ENCODE measurements at regions not wholly inside any gene's neighbourhood (a gene's known extent, or its start where the extent isn't known, plus 50 kb on each side); places are given as distances from the start of the nearest gene placed in this dataset.

DNA sequence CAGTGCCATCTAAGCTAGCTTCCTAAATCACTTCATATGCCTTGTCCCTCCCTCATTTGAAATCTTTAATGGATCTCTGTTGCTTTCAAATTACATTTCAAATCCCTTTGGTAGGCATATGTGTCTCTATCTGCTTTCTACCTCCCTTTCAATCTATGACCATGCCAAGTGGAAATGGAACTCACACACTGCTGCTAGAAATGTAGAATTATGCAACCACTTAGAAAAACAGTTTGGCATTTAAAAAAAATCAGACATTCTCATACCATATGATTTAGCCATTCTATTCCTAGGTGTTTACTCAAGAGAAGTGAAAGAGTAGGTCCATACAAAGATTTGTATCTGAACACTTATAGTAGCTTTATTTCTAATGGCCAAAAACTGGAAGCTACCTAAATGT is 413.5 kb upstream of the INTU start:
- Histone ChIP-seq H3K4me2 (ENCODE audit: low read length) (no peak overlapping the region), H3K36me3 (replicated peaks; ENCODE audit: low read depth, low read length) (no peaks in the 10 kb centered on the region), H3K27me3 (ENCODE audit: low read depth, low read length) (no peaks in the 10 kb centered on the region), H3K4me1 (ENCODE audit: low read length) (no peaks in the 10 kb centered on the region), H4K20me1 (ENCODE audit: insufficient read depth, low read length) (no peaks in the 10 kb centered on the region), H3K27ac (ENCODE audit: low read length) (no peak overlapping the region), H3K79me2 (ENCODE audit: low read length) (no peaks in the 10 kb centered on the region), H2AFZ (ENCODE audit: low read depth, low read length) (no peak overlapping the region), H3K9ac (ENCODE audit: low read length) (no peak overlapping the region), H3K4me3 (ENCODE audit: low read length) (no peak overlapping the region), H3K9me3 (ENCODE audit: insufficient read depth, low read length) (no peaks in the 10 kb centered on the region)
- TF ChIP-seq EZH2phosphoT487 (IDR thresholded peaks at IDR 0.05; ENCODE audit: low read depth) = no peak
- TF ChIP-seq, protein P1, sequence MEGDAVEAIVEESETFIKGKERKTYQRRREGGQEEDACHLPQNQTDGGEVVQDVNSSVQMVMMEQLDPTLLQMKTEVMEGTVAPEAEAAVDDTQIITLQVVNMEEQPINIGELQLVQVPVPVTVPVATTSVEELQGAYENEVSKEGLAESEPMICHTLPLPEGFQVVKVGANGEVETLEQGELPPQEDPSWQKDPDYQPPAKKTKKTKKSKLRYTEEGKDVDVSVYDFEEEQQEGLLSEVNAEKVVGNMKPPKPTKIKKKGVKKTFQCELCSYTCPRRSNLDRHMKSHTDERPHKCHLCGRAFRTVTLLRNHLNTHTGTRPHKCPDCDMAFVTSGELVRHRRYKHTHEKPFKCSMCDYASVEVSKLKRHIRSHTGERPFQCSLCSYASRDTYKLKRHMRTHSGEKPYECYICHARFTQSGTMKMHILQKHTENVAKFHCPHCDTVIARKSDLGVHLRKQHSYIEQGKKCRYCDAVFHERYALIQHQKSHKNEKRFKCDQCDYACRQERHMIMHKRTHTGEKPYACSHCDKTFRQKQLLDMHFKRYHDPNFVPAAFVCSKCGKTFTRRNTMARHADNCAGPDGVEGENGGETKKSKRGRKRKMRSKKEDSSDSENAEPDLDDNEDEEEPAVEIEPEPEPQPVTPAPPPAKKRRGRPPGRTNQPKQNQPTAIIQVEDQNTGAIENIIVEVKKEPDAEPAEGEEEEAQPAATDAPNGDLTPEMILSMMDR (IDR thresholded peaks at IDR 0.05; ENCODE audit: low read depth, low read length) = no peak

DNA sequence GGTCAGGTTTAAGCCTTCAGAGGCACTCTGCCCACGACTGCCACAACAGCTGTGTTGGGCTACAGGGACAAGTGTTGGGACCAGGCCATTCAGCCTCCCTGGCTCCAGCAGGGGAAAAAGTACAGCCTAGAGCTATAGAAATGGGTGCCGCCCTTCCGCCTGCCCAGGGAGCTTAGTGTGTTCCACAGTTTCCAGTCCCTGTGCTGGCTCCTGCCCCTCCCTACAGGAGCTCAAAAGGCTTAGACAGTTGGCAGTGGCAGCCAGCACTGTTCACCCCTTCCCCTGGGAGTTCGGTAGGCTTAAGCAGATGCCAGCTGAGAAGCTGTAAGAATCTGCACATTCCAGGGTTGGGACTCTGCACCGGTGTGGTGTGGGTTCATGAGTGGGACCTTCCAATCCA is 408.2 kb upstream of the INTU start:
- no peak overlapping the region for H2AFZ ChIP-seq (ENCODE audit: low read depth, low read length)
- no peak overlapping the region for H3K4me2 ChIP-seq (ENCODE audit: low read length)
- no peak overlapping the region for H3K27ac ChIP-seq (ENCODE audit: low read length)
- TF ChIP-seq, protein P1 (IDR thresholded peaks at IDR 0.05; ENCODE audit: low read depth, low read length) = no peak
- no peak for TF ChIP-seq EZH2phosphoT487 (IDR thresholded peaks at IDR 0.05; ENCODE audit: low read depth)
- no peaks in the 10 kb centered on the region for H3K27me3 ChIP-seq (ENCODE audit: low read depth, low read length)
- no peaks in the 10 kb centered on the region for H3K4me1 ChIP-seq (ENCODE audit: low read length)
- H4K20me1 ChIP-seq (ENCODE audit: insufficient read depth, low read length) = no peaks in the 10 kb centered on the region
- no peaks in the 10 kb centered on the region for H3K79me2 ChIP-seq (ENCODE audit: low read length)
- H3K36me3 ChIP-seq (replicated peaks; ENCODE audit: low read depth, low read length) = no peaks in the 10 kb centered on the region
- H3K9ac ChIP-seq (ENCODE audit: low read length) = no peak overlapping the region
- H3K9me3 ChIP-seq (ENCODE audit: insufficient read depth, low read length) = no peaks in the 10 kb centered on the region
- no peak overlapping the region for H3K4me3 ChIP-seq (ENCODE audit: low read length)

DNA sequence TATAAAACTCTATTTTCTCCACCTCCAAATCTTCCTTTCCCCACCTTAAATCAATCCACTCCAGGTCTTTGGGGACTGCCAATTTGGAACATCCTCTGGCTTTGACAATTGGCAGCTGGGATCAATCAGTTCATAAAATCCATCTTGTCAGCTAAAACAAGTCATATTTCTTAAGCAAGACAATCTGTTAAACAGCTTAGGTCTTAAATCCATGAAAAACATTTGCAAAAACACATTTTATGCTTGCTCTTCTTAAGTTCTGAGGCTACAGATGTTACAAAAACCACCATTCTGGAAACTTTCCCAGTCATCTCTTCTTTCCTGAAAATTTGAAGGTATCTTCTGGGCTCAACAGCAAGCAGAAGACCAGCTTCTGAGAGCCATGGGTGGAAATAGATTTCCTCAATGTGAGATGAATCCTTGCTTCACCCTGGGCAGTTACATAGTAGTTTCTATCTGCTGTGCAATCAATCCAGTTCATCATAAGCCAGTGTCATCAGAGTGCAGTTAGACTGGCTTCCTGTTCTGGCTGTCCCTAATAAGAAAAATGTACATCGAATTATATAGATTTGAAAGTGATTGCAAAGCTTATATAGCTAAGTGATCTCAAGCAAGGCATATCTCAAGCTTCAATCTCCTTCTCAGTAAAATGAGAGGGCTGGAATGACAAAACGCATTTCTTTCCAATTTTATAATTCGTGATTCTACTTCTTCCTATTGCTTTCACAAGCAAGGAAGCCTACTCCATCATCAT is 402.7 kb upstream of the INTU start:
- no peak overlapping the region for H3K9ac ChIP-seq (ENCODE audit: low read length)
- no peak overlapping the region for H3K4me3 ChIP-seq (ENCODE audit: low read length)
- H3K27me3 ChIP-seq (ENCODE audit: low read depth, low read length) = no peaks in the 10 kb centered on the region
- H4K20me1 ChIP-seq (ENCODE audit: insufficient read depth, low read length) = no peaks in the 10 kb centered on the region
- no peaks in the 10 kb centered on the region for H3K9me3 ChIP-seq (ENCODE audit: insufficient read depth, low read length)
- H3K79me2 ChIP-seq (ENCODE audit: low read length) = no peaks in the 10 kb centered on the region
- H3K27ac ChIP-seq (ENCODE audit: low read length) = no peak overlapping the region
- H3K4me1 ChIP-seq (ENCODE audit: low read length) = no peaks in the 10 kb centered on the region
- no peak overlapping the region for H3K4me2 ChIP-seq (ENCODE audit: low read length)
- H3K36me3 ChIP-seq (replicated peaks; ENCODE audit: low read depth, low read length) = no peaks in the 10 kb centered on the region
- H2AFZ ChIP-seq (ENCODE audit: low read depth, low read length) = no peak overlapping the region
- TF ChIP-seq, protein P1 (IDR thresholded peaks at IDR 0.05; ENCODE audit: low read depth, low read length) = no peak
- TF ChIP-seq EZH2phosphoT487 (IDR thresholded peaks at IDR 0.05; ENCODE audit: low read depth) = no peak

DNA sequence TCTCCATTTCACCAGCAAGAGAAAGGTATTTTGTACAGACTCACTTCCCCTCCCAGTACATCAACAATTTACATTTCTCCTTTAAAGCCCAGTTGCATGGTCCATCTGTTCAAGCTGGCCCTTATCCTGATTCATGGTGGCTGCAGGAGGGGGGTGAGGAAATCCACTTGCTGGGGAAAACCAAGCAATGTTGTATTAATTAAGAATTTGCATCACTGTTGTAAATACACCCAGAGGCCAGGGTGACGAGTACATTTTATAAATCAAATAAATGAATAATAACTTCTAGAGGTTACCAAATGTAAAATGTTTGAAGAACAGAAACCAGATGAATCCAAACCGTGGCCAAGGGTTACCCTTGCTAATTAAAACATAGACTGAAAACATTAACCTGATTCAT is 395.9 kb upstream of the INTU start:
- no peaks in the 10 kb centered on the region for H4K20me1 ChIP-seq (ENCODE audit: insufficient read depth, low read length)
- H3K27ac ChIP-seq (ENCODE audit: low read length) = no peak overlapping the region
- no peaks in the 10 kb centered on the region for H3K27me3 ChIP-seq (ENCODE audit: low read depth, low read length)
- no peaks in the 10 kb centered on the region for H3K9me3 ChIP-seq (ENCODE audit: insufficient read depth, low read length)
- no peaks in the 10 kb centered on the region for H3K36me3 ChIP-seq (replicated peaks; ENCODE audit: low read depth, low read length)
- no peak overlapping the region for H2AFZ ChIP-seq (ENCODE audit: low read depth, low read length)
- H3K79me2 ChIP-seq (ENCODE audit: low read length) = no peaks in the 10 kb centered on the region
- H3K4me1 ChIP-seq (ENCODE audit: low read length) = no peaks in the 10 kb centered on the region
- no peak overlapping the region for H3K4me3 ChIP-seq (ENCODE audit: low read length)
- H3K9ac ChIP-seq (ENCODE audit: low read length) = no peak overlapping the region
- no peak for TF ChIP-seq EZH2phosphoT487 (IDR thresholded peaks at IDR 0.05; ENCODE audit: low read depth)
- TF ChIP-seq, protein P1 (IDR thresholded peaks at IDR 0.05; ENCODE audit: low read depth, low read length) = no peak
- no peak overlapping the region for H3K4me2 ChIP-seq (ENCODE audit: low read length)
